Endothelial cell of umbilical vein (primary cell): ENCODE measurements at regions not wholly inside any gene's neighbourhood (a gene's known extent, or its start where the extent isn't known, plus 50 kb on each side); places are given as distances from the start of the nearest gene placed in this dataset.

Experiments
- BruUV-seq: library from RNA; stranded (reverse); fragments of 400-500 nt; replicated peaks from 2 replicates; lab custom pipeline; 2021; lab: Mats Ljungman, UMichigan
- CTCF ChIA-PET: fragments of 300-600, 350-600 bp; sonication (Branson Sonifier 250); formaldehyde crosslinking; loops from one replicate; lab custom pipeline; 2021; ENCODE audit warnings: antibody characterized with exemption, inconsistent platforms; lab: Charles Lee
- POLR2A ChIA-PET: fragments of 300-600, 350-600 bp; sonication (Branson Sonifier 250); formaldehyde crosslinking; loops from one replicate; lab custom pipeline; 2021; ENCODE audit warnings: antibody characterized with exemption, inconsistent platforms; lab: Charles Lee
- DNase-seq: peaks from one replicate; pipeline ENCODE4 v3.0.0-alpha.2; 2011; ENCODE audit warnings: low read depth, low spot score
- FAIRE-seq: peaks from 2 replicates; lab custom pipeline; 2011; peaks lifted over from hg19 to GRCh38; lab: Jason Lieb, UNC
- H2AFZ ChIP-seq: 2 replicates; pipeline ENCODE4 v1.6.0; 2012; ENCODE audit warnings: low read depth, low read length, control low read depth, inconsistent platforms
- H3K27ac ChIP-seq: 2 replicates; pipeline ENCODE4 v1.5.1; 2011; ENCODE audit warnings: low read depth, mild to moderate bottlenecking, control low read depth, low read length, moderate library complexity; ENCODE audit not compliant: insufficient read depth
- H3K27me3 ChIP-seq, 2 experiments: 2 replicates each; pipeline versions ENCODE4 v1.6.0 to v1.6.1; 2011; ENCODE audit warnings: low read length in 2 of 2, mixed read lengths in 1 of 2; ENCODE audit not compliant: control insufficient read depth in 2 of 2, insufficient read depth in 2 of 2
- H3K36me3 ChIP-seq, 2 experiments: 2 replicates in 1 of 2; 3 replicates in 1 of 2; pipeline ENCODE4 v1.5.1; 2011; ENCODE audit warnings: low read length in 2 of 2, mild to moderate bottlenecking in 1 of 2, moderate library complexity in 1 of 2; ENCODE audit not compliant: control insufficient read depth in 2 of 2, insufficient read depth in 2 of 2; ENCODE audit errors: extremely low read depth in 1 of 2
- H3K4me1 ChIP-seq: 3 replicates; pipeline ENCODE4 v1.5.1; 2011; ENCODE audit warnings: mild to moderate bottlenecking, low read length; ENCODE audit not compliant: control insufficient read depth, insufficient read depth; ENCODE audit errors: extremely low read depth
- H3K4me2 ChIP-seq: 2 replicates; pipeline ENCODE4 v1.6.1; 2011; ENCODE audit warnings: low read length, control low read depth, mixed read lengths; ENCODE audit not compliant: insufficient read depth
- H3K4me3 ChIP-seq, 3 experiments: fragments of 200-600 bp in 1 of 3; sonication (generic), shearing (Covaris generic) in 1 of 3; replicated peaks in 1 of 3; 2 replicates each; pipeline ENCODE4 v1.5.1; 2011 to 2016; ENCODE audit warnings: control low read depth in 3 of 3, low read length in 3 of 3, mild to moderate bottlenecking in 2 of 3, inconsistent platforms in 1 of 3, low read depth in 1 of 3, moderate library complexity in 1 of 3; ENCODE audit not compliant: insufficient read depth in 1 of 3
- H3K79me2 ChIP-seq: 2 replicates; pipeline ENCODE4 v1.6.0; 2012; ENCODE audit warnings: low read length, inconsistent platforms; ENCODE audit not compliant: control insufficient read depth, insufficient read depth
- H3K9ac ChIP-seq: replicated peaks from 2 replicates; pipeline ENCODE3; 2011; ENCODE audit warnings: low read length, control low read depth; ENCODE audit not compliant: insufficient read depth; ENCODE audit errors: extremely low read depth
- H3K9me1 ChIP-seq: replicated peaks from 3 replicates; pipeline ENCODE4 v1.6.0; 2011; ENCODE audit warnings: mild to moderate bottlenecking, low read length; ENCODE audit not compliant: control insufficient read depth, insufficient read depth; ENCODE audit errors: extremely low read depth
- H3K9me3 ChIP-seq: replicated peaks from 2 replicates; pipeline ENCODE4 v1.5.1; 2012; ENCODE audit warnings: low read length, inconsistent platforms; ENCODE audit not compliant: control insufficient read depth, insufficient read depth
- H4K20me1 ChIP-seq: replicated peaks from 2 replicates; pipeline ENCODE3; 2011; ENCODE audit warnings: mild to moderate bottlenecking, low read length; ENCODE audit not compliant: control insufficient read depth, insufficient read depth; ENCODE audit errors: extremely low read depth
- EZH2 ChIP-seq: IDR thresholded peaks from 2 replicates; pipeline ENCODE4 v1.6.1; 2012; ENCODE audit warnings: borderline replicate concordance, low read depth, mild to moderate bottlenecking, moderate library complexity, low read length, inconsistent platforms; ENCODE audit not compliant: severe bottlenecking
- FOS ChIP-seq: IDR thresholded peaks from 2 replicates; pipeline ENCODE4 v1.6.1; 2011; ENCODE audit warnings: mild to moderate bottlenecking, low read length, moderate library complexity, borderline replicate concordance; ENCODE audit not compliant: insufficient read depth
- JUN ChIP-seq: IDR thresholded peaks from 2 replicates; pipeline ENCODE4 v1.6.1; 2011; ENCODE audit warnings: borderline replicate concordance, low read depth; ENCODE audit not compliant: insufficient read length, insufficient read depth
- MYC ChIP-seq: IDR thresholded peaks from one replicate; pipeline ENCODE4 v1.6.1; 2011; ENCODE audit warnings: mild to moderate bottlenecking, low read depth, low read length
- POLR2A ChIP-seq: IDR thresholded peaks from 2 replicates; pipeline ENCODE4 v1.6.1; 2012; ENCODE audit warnings: low read depth, mild to moderate bottlenecking, control low read depth, low read length
- POLR2AphosphoS5 ChIP-seq: IDR thresholded peaks from 2 replicates; pipeline ENCODE4 v1.6.1; 2012; ENCODE audit warnings: low read depth, mild to moderate bottlenecking, control low read depth, low read length, moderate library complexity; ENCODE audit not compliant: insufficient read depth
- dilution Hi-C: fragments of 300-500 bp; cut with MboI; formaldehyde crosslinking; loops from one replicate; pipeline ENCODE4 v1.15.0; 2019; ENCODE audit warnings: low sequenced_read_pairs; ENCODE audit not compliant: extremely low pct_ligation_motif_present
- intact Hi-C: fragments of 100-400 bp; cut with micrococcal nuclease; formaldehyde crosslinking; loops from one replicate; pipeline ENCODE4 v1.10.0; 2022
- TF ChIP-seq, protein P1 (sequence below): IDR thresholded peaks from 2 replicates; pipeline ENCODE4 v1.6.1; 2011; ENCODE audit not compliant: insufficient read depth, insufficient read length
- TF ChIP-seq, protein P2 (sequence below), 2 donors: IDR thresholded peaks; 1 replicate in 1 of 2; 2 replicates in 1 of 2; pipeline ENCODE4 v1.5.1; 2011; ENCODE audit warnings: low read length in 2 of 2, mild to moderate bottlenecking in 2 of 2, moderate library complexity in 2 of 2, control low read depth in 1 of 2, inconsistent platforms in 1 of 2, low read depth in 1 of 2; ENCODE audit not compliant: insufficient read depth in 1 of 2; ENCODE audit errors: extremely low read depth in 1 of 2

- POLR2A ChIA-PET = no interaction called here
- BruUV-seq = no TSS peak
- Histone ChIP-seq H4K20me1 (no peaks in the 10 kb centered on the region), H3K36me3 (no peaks in the 10 kb centered on the region), H2AFZ (no peak overlapping the region), H3K4me2 (no peak overlapping the region), H3K9ac (no peak overlapping the region), H3K27me3 (no peaks in the 10 kb centered on the region), H3K4me3 (no peak overlapping the region), H3K79me2 (no peaks in the 10 kb centered on the region), H3K27ac (no peak overlapping the region), H3K9me1 (no peaks in the 10 kb centered on the region), H3K4me1 (no peaks in the 10 kb centered on the region), H3K9me3 (no peaks in the 10 kb centered on the region)
- FAIRE-seq (no peak), DNase-seq (no peak)
- dilution Hi-C loops = no loop called here
- no peak for TF ChIP-seq MYC
- TF ChIP-seq, protein P1, sequence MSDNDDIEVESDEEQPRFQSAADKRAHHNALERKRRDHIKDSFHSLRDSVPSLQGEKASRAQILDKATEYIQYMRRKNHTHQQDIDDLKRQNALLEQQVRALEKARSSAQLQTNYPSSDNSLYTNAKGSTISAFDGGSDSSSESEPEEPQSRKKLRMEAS = no peak
- intact Hi-C loops = no loop called here
- CTCF ChIA-PET = no interaction called here
Observed at GRCh38 chr21:29430576-29430975, 131.9 kb downstream of the BACH1 start.

DNA sequence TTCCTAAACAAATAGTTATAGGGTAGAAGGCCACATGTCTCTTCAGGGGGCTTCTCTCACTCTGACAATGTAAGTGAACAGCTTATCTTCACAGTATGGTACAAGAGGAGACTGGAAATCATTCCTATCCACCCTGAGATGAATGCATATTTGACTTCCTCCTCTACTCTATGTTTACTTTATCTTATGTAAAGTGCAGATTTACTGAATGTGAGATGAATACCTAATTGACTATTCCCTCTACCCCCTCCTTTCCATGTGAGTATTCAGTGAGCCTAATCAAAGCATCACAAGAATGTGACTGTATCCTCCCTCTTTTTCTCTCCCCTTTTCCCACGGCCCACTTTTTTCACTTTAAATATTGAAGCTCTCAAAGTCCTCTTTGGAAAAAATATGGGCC, 132.5 kb downstream of the BACH1 start:
- DNase-seq = no peak
- Histone ChIP-seq H3K9me3 (no peaks in the 10 kb centered on the region), H3K4me1 (no peaks in the 10 kb centered on the region), H3K36me3 (no peaks in the 10 kb centered on the region), H3K27ac (no peak overlapping the region), H4K20me1 (no peaks in the 10 kb centered on the region), H2AFZ (no peak overlapping the region), H3K27me3 (no peaks in the 10 kb centered on the region), H3K4me2 (no peak overlapping the region), H3K79me2 (no peaks in the 10 kb centered on the region), H3K9ac (no peak overlapping the region), H3K9me1 (no peaks in the 10 kb centered on the region), H3K4me3 (no peak overlapping the region)
- dilution Hi-C loops = no loop called here
- no peak for TF ChIP-seq FOS
- TF ChIP-seq JUN = no peak
- TF ChIP-seq, protein P1 = no peak
- no peak for TF ChIP-seq POLR2AphosphoS5
- TF ChIP-seq EZH2 = no peak
- no peak for TF ChIP-seq MYC
- no peak for TF ChIP-seq POLR2A
- TF ChIP-seq, protein P2, sequence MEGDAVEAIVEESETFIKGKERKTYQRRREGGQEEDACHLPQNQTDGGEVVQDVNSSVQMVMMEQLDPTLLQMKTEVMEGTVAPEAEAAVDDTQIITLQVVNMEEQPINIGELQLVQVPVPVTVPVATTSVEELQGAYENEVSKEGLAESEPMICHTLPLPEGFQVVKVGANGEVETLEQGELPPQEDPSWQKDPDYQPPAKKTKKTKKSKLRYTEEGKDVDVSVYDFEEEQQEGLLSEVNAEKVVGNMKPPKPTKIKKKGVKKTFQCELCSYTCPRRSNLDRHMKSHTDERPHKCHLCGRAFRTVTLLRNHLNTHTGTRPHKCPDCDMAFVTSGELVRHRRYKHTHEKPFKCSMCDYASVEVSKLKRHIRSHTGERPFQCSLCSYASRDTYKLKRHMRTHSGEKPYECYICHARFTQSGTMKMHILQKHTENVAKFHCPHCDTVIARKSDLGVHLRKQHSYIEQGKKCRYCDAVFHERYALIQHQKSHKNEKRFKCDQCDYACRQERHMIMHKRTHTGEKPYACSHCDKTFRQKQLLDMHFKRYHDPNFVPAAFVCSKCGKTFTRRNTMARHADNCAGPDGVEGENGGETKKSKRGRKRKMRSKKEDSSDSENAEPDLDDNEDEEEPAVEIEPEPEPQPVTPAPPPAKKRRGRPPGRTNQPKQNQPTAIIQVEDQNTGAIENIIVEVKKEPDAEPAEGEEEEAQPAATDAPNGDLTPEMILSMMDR (IDR thresholded peaks at IDR 0.05; ENCODE audit: extremely low read depth in 1 of 2, insufficient read depth in 1 of 2, low read depth in 1 of 2, low read length in 2 of 2) = no peak
- ChIA-PET POLR2A (no interaction called here), CTCF (no interaction called here)
- no TSS peak for BruUV-seq
- no peak for FAIRE-seq
- intact Hi-C loops = no loop called here
